Psoas muscle (tissue), 7 donors: ENCODE measurements at regions not wholly inside any gene's neighbourhood (a gene's known extent, or its start where the extent isn't known, plus 50 kb on each side); places are given as distances from the start of the nearest gene placed in this dataset.

ENCODE experiments used
- ATAC-seq, 4 donors: fragments of 200-7000 bp; cut with Tn5 transposase; one replicate each; pipeline ENCODE4 v1.9.1; 2020; ENCODE audit warnings: moderate library complexity in 3 of 4, mild to moderate bottlenecking in 2 of 4
- DNase-seq, 2 donors: peaks; one replicate each; pipeline ENCODE4 v3.0.0-alpha.2; 2020
- H3K27ac ChIP-seq: fragments of 200-600 bp; one replicate; pipeline ENCODE4 v1.8.0; 2022
- H3K27me3 ChIP-seq, 3 donors: fragments of 200-600 bp in 1 of 3; one replicate each; pipeline versions ENCODE4 v1.6.1 to v1.8.0; 2013 to 2022; ENCODE audit warnings: low read length in 2 of 3, mild to moderate bottlenecking in 2 of 3, moderate library complexity in 1 of 3; ENCODE audit not compliant: insufficient read depth in 3 of 3
- H3K36me3 ChIP-seq, 2 donors: fragments of 200-600 bp in 1 of 2; one replicate each; pipeline versions ENCODE4 v1.6.1 to v1.8.0; 2013 to 2022; ENCODE audit warnings: low read depth in 1 of 2, mild to moderate bottlenecking in 1 of 2, moderate library complexity in 1 of 2; ENCODE audit not compliant: insufficient read depth in 1 of 2
- H3K4me1 ChIP-seq: fragments of 200-600 bp; one replicate; pipeline ENCODE4 v1.8.0; 2022
- H3K4me3 ChIP-seq: fragments of 200-600 bp; one replicate; pipeline ENCODE4 v1.8.0; 2022; ENCODE audit warnings: mild to moderate bottlenecking
- H3K9me3 ChIP-seq: fragments of 200-600 bp; one replicate; pipeline ENCODE4 v1.8.0; 2022
- WGBS, 3 donors: extraction: QIAGEN DNeasy Blood & Tissue Kit; methylation state at CpG; one replicate each; pipeline versions ENCODE4 v1.1.6 to v1.1.7; 2013; 5-methylcytosine and 5-hydroxymethylcytosine counted together
- intact Hi-C, 2 donors: fragments of 100-400 bp; cut with DNase I; formaldehyde crosslinking; loops; one replicate each; pipeline versions ENCODE4 v1.11.0 to v1.14.2; 2022
- TF ChIP-seq, protein P1 (sequence below): fragments of 200-600 bp; IDR thresholded peaks from one replicate; pipeline ENCODE4 v1.8.0; 2022; ENCODE audit warnings: antibody characterized with exemption
- donor health status: healthy with polysubstance abuse.
- donor health status: DM: no; HTN: no; CAD: no; lungs with moderate emphysema.
- donor health status: Bipolar disorder and iron deficiency.
- donor health status: healthy.
- donor health status: DM: yes; HTN: yes; CAD: no.
- donor health status: DM: no; HTN: no; CAD: no.
- donor health status: DM: yes; HTN: yes; CAD: no.

DNA sequence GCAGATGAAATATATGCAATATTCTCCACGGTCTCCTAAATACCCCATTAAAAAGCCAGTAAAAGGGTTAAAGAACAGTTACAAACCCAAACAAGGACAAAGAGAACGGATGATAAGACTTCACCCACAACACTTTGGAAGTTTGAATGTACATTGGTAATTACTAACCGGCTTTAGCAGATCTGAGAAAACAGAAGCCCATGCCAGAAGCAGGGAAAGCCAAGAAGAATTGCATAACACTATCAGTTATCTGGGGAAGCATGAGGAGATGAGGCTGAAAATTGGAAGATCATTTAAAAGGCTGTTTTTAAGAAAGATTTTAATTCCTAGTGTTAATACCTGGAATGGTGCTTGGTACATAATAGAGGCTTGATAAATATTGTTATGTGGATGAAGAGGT lies 55.6 kb upstream of the MYBPC1 start:
- ATAC-seq (peak in 2 of 4 donors; percentile 41 to 70), DNase-seq (no peak)
- 17 to 36% (median 19%) methylated on average over 3 of the region's 3 CpGs for WGBS, 3 donors
- intact Hi-C loops = no loop called here
- no peaks in the 10 kb centered on the region for H3K36me3 ChIP-seq
- H3K27me3 ChIP-seq = no peaks in the 10 kb centered on the region
- H3K27ac ChIP-seq = peak overlapping the region; percentile 13
- TF ChIP-seq, protein P1, sequence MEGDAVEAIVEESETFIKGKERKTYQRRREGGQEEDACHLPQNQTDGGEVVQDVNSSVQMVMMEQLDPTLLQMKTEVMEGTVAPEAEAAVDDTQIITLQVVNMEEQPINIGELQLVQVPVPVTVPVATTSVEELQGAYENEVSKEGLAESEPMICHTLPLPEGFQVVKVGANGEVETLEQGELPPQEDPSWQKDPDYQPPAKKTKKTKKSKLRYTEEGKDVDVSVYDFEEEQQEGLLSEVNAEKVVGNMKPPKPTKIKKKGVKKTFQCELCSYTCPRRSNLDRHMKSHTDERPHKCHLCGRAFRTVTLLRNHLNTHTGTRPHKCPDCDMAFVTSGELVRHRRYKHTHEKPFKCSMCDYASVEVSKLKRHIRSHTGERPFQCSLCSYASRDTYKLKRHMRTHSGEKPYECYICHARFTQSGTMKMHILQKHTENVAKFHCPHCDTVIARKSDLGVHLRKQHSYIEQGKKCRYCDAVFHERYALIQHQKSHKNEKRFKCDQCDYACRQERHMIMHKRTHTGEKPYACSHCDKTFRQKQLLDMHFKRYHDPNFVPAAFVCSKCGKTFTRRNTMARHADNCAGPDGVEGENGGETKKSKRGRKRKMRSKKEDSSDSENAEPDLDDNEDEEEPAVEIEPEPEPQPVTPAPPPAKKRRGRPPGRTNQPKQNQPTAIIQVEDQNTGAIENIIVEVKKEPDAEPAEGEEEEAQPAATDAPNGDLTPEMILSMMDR = no peak
- H3K9me3 ChIP-seq = no peaks in the 10 kb centered on the region
- H3K4me3 ChIP-seq = no peak overlapping the region
- peaks cover 14% of the 10 kb centered on the region for H3K4me1 ChIP-seq
